NCI-H524 (cell line): ENCODE measurements at regions not wholly inside any gene's neighbourhood (a gene's known extent, or its start where the extent isn't known, plus 50 kb on each side); places are given as distances from the start of the nearest gene placed in this dataset.

ENCODE experiments used
- DNase-seq, 2 experiments: peaks; one replicate each; lab custom pipeline; 2025; lab: John Stamatoyannopoulos, UW

GRCh38 chr20:52263757-52264156 lies 72.2 kb upstream of the ZFP64 start:
- DNase-seq = no peak

GRCh38 chr20:52261792-52262191 lies 70.2 kb upstream of the ZFP64 start:
- no peak for DNase-seq

- no peak for DNase-seq
Measured at GRCh38 chr20:52259295-52259694, 67.7 kb upstream of the ZFP64 start.

GRCh38 chr20:52256454-52256853 lies 64.9 kb upstream of the ZFP64 start:
- DNase-seq = no peak

- DNase-seq = no peak
Measured at GRCh38 chr20:52252664-52253063, 61.1 kb upstream of the ZFP64 start.

GRCh38 chr20:52251827-52252226 lies 60.2 kb upstream of the ZFP64 start:
- no peak for DNase-seq

GRCh38 chr20:52251136-52251700 lies 59.6 kb upstream of the ZFP64 start:
- DNase-seq = peak; percentile 25 to 74

DNA sequence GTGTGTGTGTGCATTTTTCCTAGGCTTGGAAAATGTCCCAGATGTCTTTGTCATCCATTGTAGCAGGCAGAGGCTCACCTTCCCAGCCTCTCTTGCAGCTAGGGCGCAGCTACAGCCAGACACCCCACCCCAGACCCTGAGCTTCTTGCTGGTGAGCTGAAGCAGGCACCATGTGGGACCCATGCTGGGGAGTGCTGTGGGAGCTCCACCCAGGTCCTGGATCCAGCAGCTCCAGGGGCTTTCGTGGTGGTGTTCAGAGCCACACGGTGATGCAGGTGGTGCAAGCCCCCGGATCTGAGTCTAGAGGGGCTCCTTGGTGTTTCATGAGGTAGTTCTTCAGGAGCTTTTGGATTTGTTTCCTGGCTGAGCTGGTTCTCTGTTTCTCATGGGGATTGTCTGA lies 56.0 kb upstream of the ZFP64 start:
- DNase-seq = no peak

GRCh38 chr20:52246366-52246765 lies 54.8 kb upstream of the ZFP64 start:
- DNase-seq = no peak

GRCh38 chr20:52244702-52245101 lies 53.1 kb upstream of the ZFP64 start:
- DNase-seq = no peak

DNA sequence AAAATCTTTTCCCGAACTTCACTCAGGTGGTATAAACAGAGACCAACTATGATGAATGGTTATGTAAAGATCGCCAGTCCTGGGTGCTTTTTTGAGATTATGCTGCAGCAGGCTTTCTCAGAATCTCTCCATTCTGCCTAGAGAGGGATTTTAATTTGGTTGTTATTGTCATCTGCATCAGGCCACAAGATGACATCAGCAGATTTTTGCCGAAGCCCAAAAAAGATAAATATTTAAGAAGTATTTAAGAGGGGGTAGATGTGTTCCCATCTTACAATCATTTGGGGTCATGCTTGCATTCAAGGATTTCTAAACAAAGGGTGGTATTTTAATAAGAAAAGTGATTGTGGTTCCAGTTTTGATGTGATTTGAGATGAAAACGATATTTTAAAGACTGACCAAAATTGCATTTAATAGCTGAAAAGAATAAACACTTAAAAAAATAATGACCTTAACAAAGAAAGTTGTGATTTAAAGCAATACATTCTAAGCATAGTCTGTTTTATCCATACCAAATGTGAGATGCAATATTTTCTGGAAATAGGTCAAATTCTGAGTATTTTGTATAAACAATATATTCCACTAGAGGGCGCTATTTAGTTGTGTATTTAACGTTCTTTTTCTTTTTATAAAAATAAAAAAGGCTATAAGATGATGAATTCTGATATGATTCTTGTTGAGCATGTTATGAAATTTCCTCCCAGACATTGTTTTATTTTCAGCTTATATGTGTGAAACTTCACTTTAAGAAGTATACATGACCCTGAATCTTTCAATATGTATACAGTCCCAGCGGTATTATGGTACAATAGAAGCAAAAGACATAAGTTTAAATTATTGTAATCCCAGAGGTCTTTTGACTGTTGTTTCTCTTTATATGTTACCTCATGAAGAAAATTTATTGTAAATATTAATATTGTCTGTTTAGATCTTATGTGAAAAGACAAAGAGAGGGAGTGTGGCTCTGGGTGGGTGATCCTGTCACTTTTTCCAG lies 51.0 kb upstream of the ZFP64 start:
- DNase-seq = peak in 1 of 2 experiments; percentile 22
